ENCODE measurements at regions not wholly inside any gene's neighbourhood (a gene's known extent, or its start where the extent isn't known, plus 50 kb on each side); places are given as distances from the start of the nearest gene placed in this dataset.
"Not testable (repeated sequence)": the region's sequence is repeated elsewhere in the genome, so short reads cannot be mapped to it uniquely, and the experiment has no call there.

GRCh38 chr5:159650803-159651202 lies 265.5 kb upstream of the ADRA1B start:
- no peak for DNase-seq (ENCODE audit: low spot score)

- DNase-seq (ENCODE audit: low spot score): no peak
These were observed 260.4 kb upstream of the ADRA1B start for GRCh38 chr5:159655757-159656409.

GRCh38 chr5:159657298-159657697 lies 259.0 kb upstream of the ADRA1B start:
- DNase-seq (ENCODE audit: low spot score): no peak

GRCh38 chr5:159657771-159658170 lies 258.5 kb upstream of the ADRA1B start:
- no peak for DNase-seq (ENCODE audit: low spot score)

GRCh38 chr5:159658266-159658925 lies 257.9 kb upstream of the ADRA1B start:
- no peak for DNase-seq (ENCODE audit: low spot score)

GRCh38 chr5:159660401-159660800 lies 255.9 kb upstream of the ADRA1B start:
- DNase-seq (ENCODE audit: low spot score): no peak

GRCh38 chr5:159663986-159664385 lies 252.3 kb upstream of the ADRA1B start:
- DNase-seq (ENCODE audit: low spot score): no peak

GRCh38 chr5:159667286-159667685 lies 249.0 kb upstream of the ADRA1B start:
- no peak for DNase-seq (ENCODE audit: low spot score)

GRCh38 chr5:159668556-159668955 lies 247.7 kb upstream of the ADRA1B start:
- DNase-seq (ENCODE audit: low spot score): no peak

GRCh38 chr5:159669559-159669958 lies 246.7 kb upstream of the ADRA1B start:
- DNase-seq (ENCODE audit: low spot score): no peak

GRCh38 chr5:159671886-159672285 lies 244.4 kb upstream of the ADRA1B start:
- DNase-seq (ENCODE audit: low spot score): no peak

- DNase-seq (ENCODE audit: low spot score): no peak
These were observed 242.7 kb upstream of the ADRA1B start for GRCh38 chr5:159673538-159673937.

- no peak for DNase-seq (ENCODE audit: low spot score)
These were observed 237.5 kb upstream of the ADRA1B start for GRCh38 chr5:159678657-159679392.

- DNase-seq (ENCODE audit: low spot score): no peak
These were observed 236.2 kb upstream of the ADRA1B start for GRCh38 chr5:159680095-159680494.

GRCh38 chr5:159681661-159682060 lies 234.6 kb upstream of the ADRA1B start:
- no peak for DNase-seq (ENCODE audit: low spot score)

- DNase-seq (ENCODE audit: low spot score): no peak
These were observed 233.7 kb upstream of the ADRA1B start for GRCh38 chr5:159682623-159683022.

- DNase-seq (ENCODE audit: low spot score): not testable (repeated sequence)
These were observed 228.4 kb upstream of the ADRA1B start for GRCh38 chr5:159687892-159688291.

GRCh38 chr5:159695741-159696294 lies 220.5 kb upstream of the ADRA1B start:
- DNase-seq (ENCODE audit: low spot score): no peak

- DNase-seq (ENCODE audit: low spot score): no peak
These were observed 218.8 kb upstream of the ADRA1B start for GRCh38 chr5:159697530-159697929.

GRCh38 chr5:159698322-159698721 lies 218.0 kb upstream of the ADRA1B start:
- no peak for DNase-seq (ENCODE audit: low spot score)

GRCh38 chr5:159700016-159700415 lies 216.3 kb upstream of the ADRA1B start:
- no peak for DNase-seq (ENCODE audit: low spot score)

- no peak for DNase-seq (ENCODE audit: low spot score)
These were observed 214.0 kb upstream of the ADRA1B start for GRCh38 chr5:159702301-159702700.

GRCh38 chr5:159702826-159703225 lies 213.5 kb upstream of the ADRA1B start:
- DNase-seq (ENCODE audit: low spot score): no peak

Measured in HuH-7.5 (cell line).